ENCODE measurements at regions not wholly inside any gene's neighbourhood (a gene's known extent, or its start where the extent isn't known, plus 50 kb on each side); places are given as distances from the start of the nearest gene placed in this dataset.

GRCh38 chr7:25802057-25802456 lies 349.9 kb upstream of the NFE2L3 start:
- BruUV-seq (replicated peaks): no TSS peak
- H3K36me3 ChIP-seq (ENCODE audit: control insufficient read depth in 1 of 2, insufficient read depth in 2 of 2, low read length in 2 of 2): no peaks in the 10 kb centered on the region
- H3K79me2 ChIP-seq (ENCODE audit: insufficient read depth, low read length): no peaks in the 10 kb centered on the region
- H2AFZ ChIP-seq (ENCODE audit: low read depth, low read length, poor library complexity, severe bottlenecking): no peak overlapping the region
- H3K9me2 ChIP-seq (ENCODE audit: insufficient read depth): no peaks in the 10 kb centered on the region
- DNase-seq (ENCODE audit: low read depth, low spot score) (no peak), ATAC-seq (no peak)
- no peak for TF ChIP-seq POLR2AphosphoS5 (IDR thresholded peaks at IDR 0.05; ENCODE audit: low read depth, low read length)
- POLR2A ChIA-PET: no interaction called here
- no peaks in the 10 kb centered on the region for H4K20me1 ChIP-seq (ENCODE audit: insufficient read depth)
- no peak overlapping the region for H3K9ac ChIP-seq (ENCODE audit: low read length)
- no peak overlapping the region for H3K27ac ChIP-seq (ENCODE audit: low read depth, low read length)
- no peaks in the 10 kb centered on the region for H3K9me3 ChIP-seq (ENCODE audit: control insufficient read depth in 1 of 2, insufficient read depth in 1 of 2, low read depth in 1 of 2, low read length in 2 of 2)
- RAD21 ChIA-PET (ENCODE audit: low non-redundant PET in 1 of 2, low total read pairs in 2 of 2, uncharacterized antibody in 2 of 2, unreplicated experiment in 2 of 2): no interaction called here
- H3K4me1 ChIP-seq (ENCODE audit: control insufficient read depth in 1 of 2, insufficient read depth in 2 of 2, low read length in 2 of 2): no peaks in the 10 kb centered on the region
- CTCF ChIA-PET: no interaction called here
- no peak overlapping the region for H3K4me2 ChIP-seq (ENCODE audit: low read length)
- intact Hi-C loops (cut with micrococcal nuclease): no loop called here
- H3K27me3 ChIP-seq (ENCODE audit: insufficient read depth, low read length): peaks cover 57% of the 10 kb centered on the region
- H3K4me3 ChIP-seq (replicated peaks in 1 of 2; ENCODE audit: low read depth in 1 of 2, low read length in 2 of 2): no peak overlapping the region

GRCh38 chr7:25802473-25802872 lies 349.5 kb upstream of the NFE2L3 start:
- TF ChIP-seq MAX (IDR thresholded peaks at IDR 0.05): no peak
- no peak for TF ChIP-seq POLR2AphosphoS5 (IDR thresholded peaks at IDR 0.05; ENCODE audit: low read depth, low read length)
- no peak for TF ChIP-seq EZH2phosphoT487 (IDR thresholded peaks at IDR 0.05; ENCODE audit: borderline replicate concordance)
- no peak for TF ChIP-seq SP1 (IDR thresholded peaks at IDR 0.05; ENCODE audit: low read depth)
- TF ChIP-seq JUND (IDR thresholded peaks at IDR 0.05): no peak
- H3K27ac ChIP-seq (ENCODE audit: low read depth, low read length): no peak overlapping the region
- DNase-seq (ENCODE audit: low read depth, low spot score) (no peak), ATAC-seq (no peak)
- intact Hi-C loops (cut with micrococcal nuclease): no loop called here
- peaks cover 58% of the 10 kb centered on the region for H3K27me3 ChIP-seq (ENCODE audit: insufficient read depth, low read length)
- H3K4me2 ChIP-seq (ENCODE audit: low read length): no peak overlapping the region
- RAD21 ChIA-PET (ENCODE audit: low non-redundant PET in 1 of 2, low total read pairs in 2 of 2, uncharacterized antibody in 2 of 2, unreplicated experiment in 2 of 2): no interaction called here
- no TSS peak for BruUV-seq (replicated peaks)
- POLR2A ChIA-PET: no interaction called here
- no peak overlapping the region for H3K9ac ChIP-seq (ENCODE audit: low read length)
- H3K79me2 ChIP-seq (ENCODE audit: insufficient read depth, low read length): no peaks in the 10 kb centered on the region
- no peaks in the 10 kb centered on the region for H4K20me1 ChIP-seq (ENCODE audit: insufficient read depth)
- H3K4me3 ChIP-seq (replicated peaks in 1 of 2; ENCODE audit: low read depth in 1 of 2, low read length in 2 of 2): no peak overlapping the region
- H2AFZ ChIP-seq (ENCODE audit: low read depth, low read length, poor library complexity, severe bottlenecking): no peak overlapping the region
- CTCF ChIA-PET: no interaction called here
- no peaks in the 10 kb centered on the region for H3K9me2 ChIP-seq (ENCODE audit: insufficient read depth)
- H3K4me1 ChIP-seq (ENCODE audit: control insufficient read depth in 1 of 2, insufficient read depth in 2 of 2, low read length in 2 of 2): no peaks in the 10 kb centered on the region
- H3K36me3 ChIP-seq (ENCODE audit: control insufficient read depth in 1 of 2, insufficient read depth in 2 of 2, low read length in 2 of 2): no peaks in the 10 kb centered on the region
- no peaks in the 10 kb centered on the region for H3K9me3 ChIP-seq (ENCODE audit: control insufficient read depth in 1 of 2, insufficient read depth in 1 of 2, low read depth in 1 of 2, low read length in 2 of 2)

Measured in HCT116 (cell line).